PC-3 (cell line): ENCODE measurements at regions not wholly inside any gene's neighbourhood (a gene's known extent, or its start where the extent isn't known, plus 50 kb on each side); places are given as distances from the start of the nearest gene placed in this dataset.

Experiments used
- CTCF ChIP-seq: fragments of 300-600 bp; sonication (generic); conservative IDR thresholded peaks from 2 replicates; pipeline ENCODE4 v1.5.1; 2017; ENCODE audit warnings: antibody characterized with exemption, low read depth, mild to moderate bottlenecking, low read length
- EZH2 ChIP-seq: fragments of 300-600 bp; sonication (generic); IDR thresholded peaks from one replicate; pipeline ENCODE4 v1.6.1; 2017; ENCODE audit warnings: antibody characterized with exemption, mild to moderate bottlenecking, low read length; ENCODE audit not compliant: unreplicated experiment
- EZH2phosphoT487 ChIP-seq: fragments of 300-600 bp; sonication (generic); IDR thresholded peaks from 2 replicates; pipeline ENCODE4 v1.6.1; 2018; ENCODE audit warnings: mild to moderate bottlenecking, antibody characterized with exemption, low read length, borderline replicate concordance

GRCh38 chr5:103474677-103475076 is 87.9 kb downstream of the NUDT12 start:
- TF ChIP-seq CTCF (peak; percentile 36; the same call in 1 of the 2 replicates), EZH2 (no peak), EZH2phosphoT487 (no peak)
